ENCODE measurements at regions not wholly inside any gene's neighbourhood (a gene's known extent, or its start where the extent isn't known, plus 50 kb on each side); places are given as distances from the start of the nearest gene placed in this dataset.

- Histone ChIP-seq H3K27ac (ENCODE audit: low read length) (no peak overlapping the region), H2AFZ (ENCODE audit: low read depth, low read length) (no peak overlapping the region), H3K9ac (ENCODE audit: low read depth, low read length) (no peak overlapping the region), H3K4me3 (ENCODE audit: low read depth in 1 of 2, low read length in 2 of 2) (no peak overlapping the region), H3K4me2 (ENCODE audit: insufficient read depth, low read length) (no peak overlapping the region), H3K79me2 (ENCODE audit: insufficient read depth, low read length) (no peaks in the 10 kb centered on the region), H3K27me3 (ENCODE audit: insufficient read depth, low read length, poor library complexity) (peaks cover 11% of the 10 kb centered on the region), H3K9me3 (ENCODE audit: insufficient read depth, low read length, severe bottlenecking) (no peaks in the 10 kb centered on the region), H3K36me3 (ENCODE audit: insufficient read depth, low read length) (no peaks in the 10 kb centered on the region), H3K4me1 (ENCODE audit: insufficient read depth, low read length) (no peaks in the 10 kb centered on the region), H4K20me1 (ENCODE audit: insufficient read depth, low read length) (no peaks in the 10 kb centered on the region)
- TF ChIP-seq CTCF (IDR thresholded peaks at IDR 0.05; ENCODE audit: borderline replicate concordance, extremely low read depth, low read length, poor library complexity, severe bottlenecking) (no peak), EZH2 (IDR thresholded peaks at IDR 0.05; ENCODE audit: borderline replicate concordance, low read depth, low read length, severe bottlenecking) (no peak)
- no peak for DNase-seq
- no peak for ATAC-seq (ENCODE audit: insufficient read depth, low read depth)
These were observed 248.7 kb upstream of the GPR26 start for GRCh38 chr10:123417414-123417813.

- Histone ChIP-seq H3K9me3 (ENCODE audit: insufficient read depth, low read length, severe bottlenecking) (no peaks in the 10 kb centered on the region), H3K4me1 (ENCODE audit: insufficient read depth, low read length) (no peaks in the 10 kb centered on the region), H3K36me3 (ENCODE audit: insufficient read depth, low read length) (no peaks in the 10 kb centered on the region), H3K79me2 (ENCODE audit: insufficient read depth, low read length) (no peaks in the 10 kb centered on the region), H3K27ac (ENCODE audit: low read length) (no peak overlapping the region), H2AFZ (ENCODE audit: low read depth, low read length) (no peak overlapping the region), H3K9ac (ENCODE audit: low read depth, low read length) (no peak overlapping the region), H3K4me3 (ENCODE audit: low read depth in 1 of 2, low read length in 2 of 2) (no peak overlapping the region), H3K27me3 (ENCODE audit: insufficient read depth, low read length, poor library complexity) (peaks cover 12% of the 10 kb centered on the region), H3K4me2 (ENCODE audit: insufficient read depth, low read length) (no peak overlapping the region), H4K20me1 (ENCODE audit: insufficient read depth, low read length) (no peaks in the 10 kb centered on the region; the same call in 1 of the 2 replicates)
- TF ChIP-seq CTCF (IDR thresholded peaks at IDR 0.05; ENCODE audit: borderline replicate concordance, extremely low read depth, low read length, poor library complexity, severe bottlenecking) (no peak), EZH2 (IDR thresholded peaks at IDR 0.05; ENCODE audit: borderline replicate concordance, low read depth, low read length, severe bottlenecking) (no peak)
- DNase-seq: no peak
- ATAC-seq (ENCODE audit: insufficient read depth, low read depth): no peak
These were observed 244.7 kb upstream of the GPR26 start for GRCh38 chr10:123421461-123421860.

- Histone ChIP-seq H3K9me3 (ENCODE audit: insufficient read depth, low read length, severe bottlenecking) (no peaks in the 10 kb centered on the region), H3K27ac (ENCODE audit: low read length) (no peak overlapping the region), H3K4me1 (ENCODE audit: insufficient read depth, low read length) (no peaks in the 10 kb centered on the region), H3K4me3 (ENCODE audit: low read depth in 1 of 2, low read length in 2 of 2) (no peak overlapping the region), H3K27me3 (ENCODE audit: insufficient read depth, low read length, poor library complexity) (peaks cover 15% of the 10 kb centered on the region), H3K4me2 (ENCODE audit: insufficient read depth, low read length) (no peak overlapping the region), H3K9ac (ENCODE audit: low read depth, low read length) (no peak overlapping the region), H2AFZ (ENCODE audit: low read depth, low read length) (no peak overlapping the region), H3K36me3 (ENCODE audit: insufficient read depth, low read length) (no peaks in the 10 kb centered on the region), H4K20me1 (ENCODE audit: insufficient read depth, low read length) (peaks cover under 1% of the 10 kb centered on the region; the same call in 1 of the 2 replicates), H3K79me2 (ENCODE audit: insufficient read depth, low read length) (no peaks in the 10 kb centered on the region)
- no peak for DNase-seq
- no peak for ATAC-seq (ENCODE audit: insufficient read depth, low read depth)
- TF ChIP-seq EZH2 (IDR thresholded peaks at IDR 0.05; ENCODE audit: borderline replicate concordance, low read depth, low read length, severe bottlenecking): no peak
- TF ChIP-seq CTCF (IDR thresholded peaks at IDR 0.05; ENCODE audit: borderline replicate concordance, extremely low read depth, low read length, poor library complexity, severe bottlenecking): no peak
These were observed 243.9 kb upstream of the GPR26 start for GRCh38 chr10:123422261-123422660.

- ATAC-seq (ENCODE audit: insufficient read depth, low read depth): no peak
- Histone ChIP-seq H3K27ac (ENCODE audit: low read length) (no peak overlapping the region), H2AFZ (ENCODE audit: low read depth, low read length) (no peak overlapping the region), H3K4me1 (ENCODE audit: insufficient read depth, low read length) (no peaks in the 10 kb centered on the region), H3K4me2 (ENCODE audit: insufficient read depth, low read length) (no peak overlapping the region), H3K36me3 (ENCODE audit: insufficient read depth, low read length) (no peaks in the 10 kb centered on the region), H3K9me3 (ENCODE audit: insufficient read depth, low read length, severe bottlenecking) (no peaks in the 10 kb centered on the region), H3K79me2 (ENCODE audit: insufficient read depth, low read length) (no peaks in the 10 kb centered on the region), H3K27me3 (ENCODE audit: insufficient read depth, low read length, poor library complexity) (peaks cover 33% of the 10 kb centered on the region), H4K20me1 (ENCODE audit: insufficient read depth, low read length) (peaks cover 2% of the 10 kb centered on the region; the same call in 1 of the 2 replicates), H3K9ac (ENCODE audit: low read depth, low read length) (no peak overlapping the region), H3K4me3 (ENCODE audit: low read depth in 1 of 2, low read length in 2 of 2) (no peak overlapping the region)
- DNase-seq: no peak
- TF ChIP-seq EZH2 (IDR thresholded peaks at IDR 0.05; ENCODE audit: borderline replicate concordance, low read depth, low read length, severe bottlenecking) (no peak), CTCF (IDR thresholded peaks at IDR 0.05; ENCODE audit: borderline replicate concordance, extremely low read depth, low read length, poor library complexity, severe bottlenecking) (no peak)
These were observed 241.6 kb upstream of the GPR26 start for GRCh38 chr10:123424537-123424936.

All from DND-41 (cell line).